Prostate gland (tissue), 1 donor: ENCODE measurements at regions not wholly inside any gene's neighbourhood (a gene's known extent, or its start where the extent isn't known, plus 50 kb on each side); places are given as distances from the start of the nearest gene placed in this dataset.

Experiments
- POLR2A ChIP-seq: fragments of 450-650 bp; IDR thresholded peaks from one replicate; pipeline ENCODE4 v1.6.1; 2016; ENCODE audit warnings: antibody characterized with exemption, mild to moderate bottlenecking
- POLR2AphosphoS5 ChIP-seq: sonication (generic); formaldehyde crosslinking; IDR thresholded peaks from one replicate; pipeline ENCODE4 v1.6.1; 2017; ENCODE audit warnings: antibody characterized with exemption

DNA sequence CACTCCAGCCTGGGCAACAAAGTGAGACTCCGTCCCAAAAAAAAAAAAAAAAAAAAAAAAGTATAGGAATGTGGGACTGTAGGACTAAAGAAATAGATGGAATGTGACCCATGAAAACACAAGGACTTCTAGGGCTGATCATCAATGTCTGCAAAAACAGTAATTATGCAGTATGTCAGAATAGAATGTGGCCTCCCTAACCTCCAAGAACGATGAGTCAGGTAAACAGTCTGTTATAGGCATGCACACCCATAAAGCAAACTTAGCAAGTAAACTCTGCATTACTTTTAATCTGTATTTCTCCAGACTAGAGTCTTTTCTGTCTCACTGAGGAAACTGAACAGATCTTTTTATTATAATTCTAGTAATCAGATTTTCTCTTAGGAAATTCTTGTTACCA lies 233.4 kb downstream of the HNRNPD start:
- TF ChIP-seq POLR2A (no peak), POLR2AphosphoS5 (no peak)
